ENCODE measurements at regions not wholly inside any gene's neighbourhood (a gene's known extent, or its start where the extent isn't known, plus 50 kb on each side); places are given as distances from the start of the nearest gene placed in this dataset. TPM values are rescaled to one million over a fixed set of nuclear protein-coding genes. Genes with fewer than 3 reads are reported as not detected.
"Not testable (repeated sequence)": the region's sequence is repeated elsewhere in the genome, so short reads cannot be mapped to it uniquely, and the experiment has no call there.

DNA sequence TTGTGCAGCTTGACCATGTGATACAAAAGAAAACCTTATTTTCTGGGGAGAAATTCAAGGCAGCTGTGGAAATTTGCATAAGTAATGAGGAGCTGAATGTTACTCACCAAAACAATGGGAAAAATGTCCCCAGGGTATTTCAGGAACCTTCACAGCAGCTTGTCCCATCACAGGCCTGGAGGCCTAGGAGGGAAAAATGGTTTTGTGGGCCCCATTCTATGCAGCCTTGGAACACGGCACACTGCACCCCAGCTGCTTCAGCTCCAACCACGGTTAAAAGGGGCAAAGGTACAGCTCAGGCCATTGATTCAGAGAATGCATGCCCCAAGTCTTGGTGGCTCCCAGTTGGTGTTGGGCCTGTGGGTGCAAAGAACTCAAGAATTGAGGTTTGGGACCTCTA lies 216.1 kb downstream of the MAGEE1 start:
- ATAC-seq (ENCODE audit: insufficient read depth, low FRiP score) (no peak), DNase-seq (no peak)
- TF ChIP-seq, protein P1, sequence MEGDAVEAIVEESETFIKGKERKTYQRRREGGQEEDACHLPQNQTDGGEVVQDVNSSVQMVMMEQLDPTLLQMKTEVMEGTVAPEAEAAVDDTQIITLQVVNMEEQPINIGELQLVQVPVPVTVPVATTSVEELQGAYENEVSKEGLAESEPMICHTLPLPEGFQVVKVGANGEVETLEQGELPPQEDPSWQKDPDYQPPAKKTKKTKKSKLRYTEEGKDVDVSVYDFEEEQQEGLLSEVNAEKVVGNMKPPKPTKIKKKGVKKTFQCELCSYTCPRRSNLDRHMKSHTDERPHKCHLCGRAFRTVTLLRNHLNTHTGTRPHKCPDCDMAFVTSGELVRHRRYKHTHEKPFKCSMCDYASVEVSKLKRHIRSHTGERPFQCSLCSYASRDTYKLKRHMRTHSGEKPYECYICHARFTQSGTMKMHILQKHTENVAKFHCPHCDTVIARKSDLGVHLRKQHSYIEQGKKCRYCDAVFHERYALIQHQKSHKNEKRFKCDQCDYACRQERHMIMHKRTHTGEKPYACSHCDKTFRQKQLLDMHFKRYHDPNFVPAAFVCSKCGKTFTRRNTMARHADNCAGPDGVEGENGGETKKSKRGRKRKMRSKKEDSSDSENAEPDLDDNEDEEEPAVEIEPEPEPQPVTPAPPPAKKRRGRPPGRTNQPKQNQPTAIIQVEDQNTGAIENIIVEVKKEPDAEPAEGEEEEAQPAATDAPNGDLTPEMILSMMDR (IDR thresholded peaks at IDR 0.05; ENCODE audit: control extremely low read depth, extremely low read depth): no peak
- Histone ChIP-seq H3K9ac (ENCODE audit: insufficient read depth in 1 of 2, low read length in 2 of 2) (no peak overlapping the region), H3K27me3 (ENCODE audit: control insufficient read depth in 3 of 3, insufficient read depth in 3 of 3, low read length in 2 of 3) (no peaks in the 10 kb centered on the region), H3K4me3 (no peak overlapping the region), H3K4me1 (ENCODE audit: control insufficient read depth in 5 of 5, insufficient read depth in 5 of 5, low read length in 5 of 5) (no peaks in the 10 kb centered on the region), H3K9me3 (ENCODE audit: control insufficient read depth in 4 of 4, insufficient read depth in 3 of 4, low read length in 3 of 4) (peaks cover 0 to 20% (median 5%) of the 10 kb centered on the region in 4 donors), H3K36me3 (ENCODE audit: control insufficient read depth in 4 of 4, insufficient read depth in 4 of 4, low read length in 4 of 4) (no peaks in the 10 kb centered on the region), H3K27ac (ENCODE audit: low read depth in 1 of 2, low read length in 1 of 2) (no peak overlapping the region)
- 14 to 18% methylated on average over 2 of the region's 2 CpGs for WGBS, 2 donors

DNA sequence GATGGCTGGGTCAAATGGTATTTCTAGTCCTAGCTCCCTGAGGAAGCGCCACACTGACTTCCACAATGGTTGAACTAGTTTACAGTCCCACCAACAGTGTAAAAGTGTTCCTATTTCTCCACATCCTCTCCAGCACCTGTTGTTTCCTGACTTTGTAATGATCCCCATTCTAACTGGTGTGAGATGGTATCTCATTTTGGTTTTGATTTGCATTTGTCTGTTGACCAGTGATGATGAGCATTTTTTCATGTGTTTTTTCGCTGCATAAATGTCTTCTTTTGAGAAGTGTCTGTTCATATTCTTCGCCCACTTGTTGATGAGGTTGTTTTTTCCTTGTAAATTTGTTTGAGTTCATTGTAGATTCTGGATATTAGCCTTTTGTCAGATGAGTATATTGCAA lies 223.9 kb downstream of the MAGEE1 start:
- DNase-seq; H3K4me3 ChIP-seq; H3K9ac ChIP-seq (ENCODE audit: insufficient read depth in 1 of 2, low read length in 2 of 2); H3K4me1 ChIP-seq (ENCODE audit: control insufficient read depth in 5 of 5, insufficient read depth in 5 of 5, low read length in 5 of 5); H3K9me3 ChIP-seq (ENCODE audit: control insufficient read depth in 4 of 4, insufficient read depth in 3 of 4, low read length in 3 of 4); H3K36me3 ChIP-seq (ENCODE audit: control insufficient read depth in 4 of 4, insufficient read depth in 4 of 4, low read length in 4 of 4); ATAC-seq (ENCODE audit: insufficient read depth, low FRiP score); H3K27ac ChIP-seq (ENCODE audit: low read depth in 1 of 2, low read length in 1 of 2); H3K27me3 ChIP-seq (ENCODE audit: control insufficient read depth in 3 of 3, insufficient read depth in 3 of 3, low read length in 2 of 3): not testable (repeated sequence)
- 49 to 74% methylated on average over 3 of the region's 3 CpGs for WGBS, 2 donors

DNA sequence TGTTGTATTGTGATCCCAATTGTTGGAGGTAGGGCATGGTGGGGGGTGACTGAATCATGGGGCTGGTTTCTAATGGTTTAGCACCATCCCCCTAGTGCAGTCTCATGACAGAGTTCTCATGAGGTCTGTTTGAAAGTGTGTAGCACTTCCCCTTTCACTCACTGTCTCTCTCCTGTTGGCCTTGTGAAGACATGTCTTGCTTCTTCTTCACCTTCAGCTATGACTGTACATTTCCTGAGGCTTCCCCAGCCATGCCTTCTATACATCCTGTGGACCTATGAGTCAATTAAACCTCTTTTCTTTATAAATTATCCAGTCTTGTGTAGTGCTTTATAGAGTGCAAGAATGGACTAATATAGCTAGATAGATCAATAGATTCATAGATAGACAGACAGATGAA lies 230.0 kb downstream of the MAGEE1 start:
- ATAC-seq (ENCODE audit: insufficient read depth, low FRiP score): no peak

More for the DNA sequence above, 230.0 kb downstream of the MAGEE1 start:
- Histone ChIP-seq H3K9ac (ENCODE audit: insufficient read depth in 1 of 2, low read length in 2 of 2) (no peak overlapping the region), H3K9me3 (ENCODE audit: control insufficient read depth in 4 of 4, insufficient read depth in 3 of 4, low read length in 3 of 4) (peaks cover 0 to 3% (median 0%) of the 10 kb centered on the region in 4 donors), H3K27ac (ENCODE audit: low read depth in 1 of 2, low read length in 1 of 2) (no peak overlapping the region), H3K4me1 (ENCODE audit: control insufficient read depth in 5 of 5, insufficient read depth in 5 of 5, low read length in 5 of 5) (no peaks in the 10 kb centered on the region), H3K4me3 (no peak overlapping the region), H3K36me3 (ENCODE audit: control insufficient read depth in 4 of 4, insufficient read depth in 4 of 4, low read length in 4 of 4) (no peaks in the 10 kb centered on the region), H3K27me3 (ENCODE audit: control insufficient read depth in 3 of 3, insufficient read depth in 3 of 3, low read length in 2 of 3) (no peaks in the 10 kb centered on the region)
- no peak for DNase-seq
- TF ChIP-seq, protein P1 (IDR thresholded peaks at IDR 0.05; ENCODE audit: control extremely low read depth, extremely low read depth): no peak

Small RNAs in the stretch of these regions (small RNA-seq; reads per million reads assigned to genes)
- gene RNA5SP508 (ENCODE audit: low replicate concordance): not detected
